ENCODE measurements at regions not wholly inside any gene's neighbourhood (a gene's known extent, or its start where the extent isn't known, plus 50 kb on each side); places are given as distances from the start of the nearest gene placed in this dataset.

DNA sequence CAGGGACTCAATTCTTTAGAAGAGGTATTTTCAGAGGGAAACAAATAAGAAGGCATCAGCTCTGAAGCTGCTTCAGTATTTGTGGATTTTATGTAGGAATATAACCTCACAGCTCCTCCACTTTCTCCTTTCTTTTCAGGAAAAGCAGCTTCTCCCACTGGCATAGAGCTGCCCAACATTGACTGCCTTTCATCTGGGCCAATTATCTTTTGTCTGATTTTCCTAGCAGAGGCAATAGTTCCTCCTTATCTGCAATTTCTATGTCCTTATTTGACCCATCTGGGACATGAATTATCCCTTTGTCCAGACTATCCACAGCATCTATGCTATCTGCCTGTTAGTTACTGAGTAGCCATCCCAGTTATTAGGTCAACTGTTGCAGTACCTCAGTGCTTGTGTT is 1671.2 kb upstream of the ACO1 start:
- Histone ChIP-seq H3K9me3 (ENCODE audit: control insufficient read depth, low read length) (no peaks in the 10 kb centered on the region), H3K9ac (ENCODE audit: extremely low read depth, low read length, poor library complexity, severe bottlenecking) (no peak overlapping the region), H3K4me3 (ENCODE audit: low read length) (no peak overlapping the region), H3K27ac (ENCODE audit: low read depth, low read length) (no peak overlapping the region), H3K36me3 (ENCODE audit: control insufficient read depth, insufficient read depth, low read length) (no peaks in the 10 kb centered on the region), H3K27me3 (ENCODE audit: control insufficient read depth, insufficient read depth, low read length, poor library complexity, severe bottlenecking) (no peaks in the 10 kb centered on the region), H3K4me1 (ENCODE audit: control insufficient read depth, insufficient read depth, low read length) (no peaks in the 10 kb centered on the region)
- no peaks in the 10 kb centered on the region for H3K4me1 Mint-ChIP-seq
- H3K36me3 Mint-ChIP-seq (ENCODE audit: low read depth): no peaks in the 10 kb centered on the region
- H3K9me3 Mint-ChIP-seq: no peaks in the 10 kb centered on the region
- TF ChIP-seq, protein P1, sequence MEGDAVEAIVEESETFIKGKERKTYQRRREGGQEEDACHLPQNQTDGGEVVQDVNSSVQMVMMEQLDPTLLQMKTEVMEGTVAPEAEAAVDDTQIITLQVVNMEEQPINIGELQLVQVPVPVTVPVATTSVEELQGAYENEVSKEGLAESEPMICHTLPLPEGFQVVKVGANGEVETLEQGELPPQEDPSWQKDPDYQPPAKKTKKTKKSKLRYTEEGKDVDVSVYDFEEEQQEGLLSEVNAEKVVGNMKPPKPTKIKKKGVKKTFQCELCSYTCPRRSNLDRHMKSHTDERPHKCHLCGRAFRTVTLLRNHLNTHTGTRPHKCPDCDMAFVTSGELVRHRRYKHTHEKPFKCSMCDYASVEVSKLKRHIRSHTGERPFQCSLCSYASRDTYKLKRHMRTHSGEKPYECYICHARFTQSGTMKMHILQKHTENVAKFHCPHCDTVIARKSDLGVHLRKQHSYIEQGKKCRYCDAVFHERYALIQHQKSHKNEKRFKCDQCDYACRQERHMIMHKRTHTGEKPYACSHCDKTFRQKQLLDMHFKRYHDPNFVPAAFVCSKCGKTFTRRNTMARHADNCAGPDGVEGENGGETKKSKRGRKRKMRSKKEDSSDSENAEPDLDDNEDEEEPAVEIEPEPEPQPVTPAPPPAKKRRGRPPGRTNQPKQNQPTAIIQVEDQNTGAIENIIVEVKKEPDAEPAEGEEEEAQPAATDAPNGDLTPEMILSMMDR (conservative IDR thresholded peaks at IDR 0.05): no peak
- no peak overlapping the region for H3K4me3 Mint-ChIP-seq
- no peak overlapping the region for H3K27ac Mint-ChIP-seq
- no peak for DNase-seq
- no peaks in the 10 kb centered on the region for H3K27me3 Mint-ChIP-seq (ENCODE audit: insufficient read depth)

DNA sequence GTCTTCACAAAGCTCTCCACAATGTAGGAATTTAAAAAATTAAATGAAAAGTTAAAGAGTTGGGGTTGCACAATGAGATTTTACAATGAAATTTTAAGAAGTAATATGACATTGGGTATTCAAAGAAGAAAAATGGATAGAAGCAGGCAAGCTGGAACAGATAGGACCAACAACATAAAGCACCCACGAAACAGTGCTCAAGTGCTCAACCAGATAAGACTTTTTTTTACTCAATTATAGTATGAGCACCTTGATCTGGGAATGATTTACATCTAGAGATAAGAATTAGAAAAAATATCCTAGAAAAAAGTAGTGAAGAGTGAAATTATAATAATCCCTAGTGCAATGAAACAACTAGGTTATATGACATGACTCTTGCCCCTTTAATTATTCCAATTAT is 1670.1 kb upstream of the ACO1 start:
- H3K4me1 ChIP-seq (ENCODE audit: control insufficient read depth, insufficient read depth, low read length): no peaks in the 10 kb centered on the region
- no peak for DNase-seq
- TF ChIP-seq, protein P1 (conservative IDR thresholded peaks at IDR 0.05): no peak
- Mint-ChIP-seq H3K27me3 (ENCODE audit: insufficient read depth) (no peaks in the 10 kb centered on the region), H3K4me3 (no peak overlapping the region), H3K9me3 (no peaks in the 10 kb centered on the region), H3K27ac (no peak overlapping the region), H3K36me3 (ENCODE audit: low read depth) (no peaks in the 10 kb centered on the region), H3K4me1 (no peaks in the 10 kb centered on the region)
- H3K36me3 ChIP-seq (ENCODE audit: control insufficient read depth, insufficient read depth, low read length): no peaks in the 10 kb centered on the region
- no peak overlapping the region for H3K9ac ChIP-seq (ENCODE audit: extremely low read depth, low read length, poor library complexity, severe bottlenecking)
- H3K27me3 ChIP-seq (ENCODE audit: control insufficient read depth, insufficient read depth, low read length, poor library complexity, severe bottlenecking): no peaks in the 10 kb centered on the region
- WGBS, 2 experiments (ENCODE audit: insufficient coverage in 1 of 2, insufficient read length in 1 of 2): 78% methylated on average over 1 of the region's 1 CpG; no CpG with 5 or more reads in 1 of the 2 experiments
- H3K4me3 ChIP-seq (ENCODE audit: low read length): no peak overlapping the region
- no peak overlapping the region for H3K27ac ChIP-seq (ENCODE audit: low read depth, low read length)
- no peaks in the 10 kb centered on the region for H3K9me3 ChIP-seq (ENCODE audit: control insufficient read depth, low read length)

DNA sequence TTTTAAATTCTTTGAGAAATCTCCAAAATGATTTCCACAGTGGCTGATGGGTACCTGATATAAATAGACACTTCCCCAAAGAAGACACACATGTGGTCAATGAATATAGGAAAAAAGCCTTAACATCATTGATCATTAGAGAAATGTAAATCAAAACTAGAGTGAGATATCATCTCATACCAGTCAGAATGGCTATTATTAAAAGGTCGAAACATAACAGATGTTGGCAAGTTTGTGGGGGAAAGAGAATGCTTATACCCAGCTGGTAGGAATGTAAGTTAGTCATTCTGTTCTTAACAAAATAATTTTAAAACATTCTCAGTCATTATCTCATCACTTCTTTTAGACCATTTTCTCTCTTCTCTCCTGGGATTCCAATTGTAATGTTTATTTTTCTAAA is 1666.0 kb upstream of the ACO1 start:
- Mint-ChIP-seq H3K36me3 (ENCODE audit: low read depth) (no peaks in the 10 kb centered on the region), H3K4me3 (no peak overlapping the region), H3K27me3 (ENCODE audit: insufficient read depth) (no peaks in the 10 kb centered on the region), H3K4me1 (no peaks in the 10 kb centered on the region), H3K27ac (no peak overlapping the region), H3K9me3 (no peaks in the 10 kb centered on the region)
- Histone ChIP-seq H3K9ac (ENCODE audit: extremely low read depth, low read length, poor library complexity, severe bottlenecking) (no peak overlapping the region), H3K9me3 (ENCODE audit: control insufficient read depth, low read length) (no peaks in the 10 kb centered on the region), H3K4me3 (ENCODE audit: low read length) (no peak overlapping the region), H3K4me1 (ENCODE audit: control insufficient read depth, insufficient read depth, low read length) (no peaks in the 10 kb centered on the region), H3K36me3 (ENCODE audit: control insufficient read depth, insufficient read depth, low read length) (no peaks in the 10 kb centered on the region), H3K27ac (ENCODE audit: low read depth, low read length) (no peak overlapping the region), H3K27me3 (ENCODE audit: control insufficient read depth, insufficient read depth, low read length, poor library complexity, severe bottlenecking) (no peaks in the 10 kb centered on the region)
- 91% methylated on average over 1 of the region's 1 CpG; no CpG with 5 or more reads in 1 of the 2 experiments for WGBS, 2 experiments (ENCODE audit: insufficient coverage in 1 of 2, insufficient read length in 1 of 2)
- TF ChIP-seq, protein P1 (conservative IDR thresholded peaks at IDR 0.05): no peak
- DNase-seq: no peak
